Breast epithelium (tissue), 4 donors: ENCODE measurements at regions not wholly inside any gene's neighbourhood (a gene's known extent, or its start where the extent isn't known, plus 50 kb on each side); places are given as distances from the start of the nearest gene placed in this dataset.

Experiments
- DNase-seq, 2 donors: peaks; one replicate each; pipeline ENCODE4 v3.0.0-alpha.2; 2019; ENCODE audit warnings: low spot score in 2 of 2
- H3K27ac ChIP-seq, 2 donors: fragments of 200-600 bp; sonication (generic) in 1 of 2; one replicate each; pipeline ENCODE4 v1.5.1; 2016 to 2019; ENCODE audit warnings: mild to moderate bottlenecking in 1 of 2
- H3K27me3 ChIP-seq, 2 donors: fragments of 200-600 bp; sonication (generic) in 1 of 2; one replicate each; pipeline versions ENCODE4 v1.5.1 to v1.6.0; 2017 to 2019; ENCODE audit warnings: control low read depth in 1 of 2, mild to moderate bottlenecking in 1 of 2
- H3K36me3 ChIP-seq: fragments of 200-600 bp; one replicate; pipeline ENCODE4 v1.5.1; 2019
- H3K4me1 ChIP-seq, 2 donors: fragments of 200-600 bp; sonication (generic); one replicate each; pipeline ENCODE4 v1.5.1; 2016 to 2019; ENCODE audit warnings: control low read depth in 1 of 2
- H3K4me3 ChIP-seq, 3 donors: fragments of 200-600 bp; sonication (generic); 1 replicate in 2 of 3; 2 replicates in 1 of 3; pipeline ENCODE4 v1.5.1; 2016 to 2019; ENCODE audit warnings: mild to moderate bottlenecking in 3 of 3, moderate library complexity in 2 of 3
- H3K9me3 ChIP-seq, 2 donors: fragments of 200-600 bp; sonication (generic) in 1 of 2; one replicate each; pipeline ENCODE4 v1.5.1; 2016 to 2019; ENCODE audit warnings: control low read depth in 1 of 2
- POLR2A ChIP-seq: fragments of 450-650 bp; IDR thresholded peaks from one replicate; pipeline ENCODE4 v1.6.1; 2016; ENCODE audit warnings: antibody characterized with exemption, mild to moderate bottlenecking, moderate library complexity
- POLR2AphosphoS5 ChIP-seq, 3 donors: sonication (generic); formaldehyde crosslinking; IDR thresholded peaks; one replicate each; pipeline ENCODE4 v1.6.1; 2017; ENCODE audit warnings: antibody characterized with exemption in 3 of 3
- intact Hi-C: fragments of 100-400 bp; cut with DNase I; formaldehyde crosslinking; loops from one replicate; pipeline ENCODE4 v1.15.1; 2023; ENCODE audit warnings: low total_unique reads
- TF ChIP-seq, protein P1 (sequence below), 3 donors: fragments of 450-650 bp; IDR thresholded peaks; one replicate each; pipeline ENCODE4 v1.5.1; 2016 to 2017; ENCODE audit warnings: antibody characterized with exemption in 3 of 3, mild to moderate bottlenecking in 3 of 3, moderate library complexity in 3 of 3

DNA sequence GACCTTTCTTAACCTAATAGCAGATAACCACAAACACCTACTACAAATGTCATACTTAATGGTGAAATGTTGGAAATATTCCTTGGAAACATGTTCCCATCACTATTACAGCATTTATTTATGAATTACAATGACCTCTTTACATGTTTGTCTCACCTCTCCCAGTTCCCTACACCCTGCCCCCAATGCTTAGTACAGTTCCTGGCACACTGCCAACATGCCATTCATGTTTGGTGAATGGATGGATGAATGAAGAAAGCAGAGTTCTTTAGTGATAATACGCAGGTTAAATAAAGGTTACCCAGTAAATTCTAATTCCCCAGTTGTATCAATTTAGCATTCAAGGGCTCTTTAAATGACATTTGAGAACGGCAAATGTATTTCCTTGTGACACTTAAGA lies 259.9 kb upstream of the ATP11B start:
- no peaks in the 10 kb centered on the region for H3K9me3 ChIP-seq
- no peak for DNase-seq
- H3K4me1 ChIP-seq: no peaks in the 10 kb centered on the region
- intact Hi-C loops: no loop called here
- no peak overlapping the region for H3K27ac ChIP-seq
- TF ChIP-seq POLR2A (no peak), POLR2AphosphoS5 (IDR thresholded peaks at IDR 0.05) (no peak)
- TF ChIP-seq, protein P1, sequence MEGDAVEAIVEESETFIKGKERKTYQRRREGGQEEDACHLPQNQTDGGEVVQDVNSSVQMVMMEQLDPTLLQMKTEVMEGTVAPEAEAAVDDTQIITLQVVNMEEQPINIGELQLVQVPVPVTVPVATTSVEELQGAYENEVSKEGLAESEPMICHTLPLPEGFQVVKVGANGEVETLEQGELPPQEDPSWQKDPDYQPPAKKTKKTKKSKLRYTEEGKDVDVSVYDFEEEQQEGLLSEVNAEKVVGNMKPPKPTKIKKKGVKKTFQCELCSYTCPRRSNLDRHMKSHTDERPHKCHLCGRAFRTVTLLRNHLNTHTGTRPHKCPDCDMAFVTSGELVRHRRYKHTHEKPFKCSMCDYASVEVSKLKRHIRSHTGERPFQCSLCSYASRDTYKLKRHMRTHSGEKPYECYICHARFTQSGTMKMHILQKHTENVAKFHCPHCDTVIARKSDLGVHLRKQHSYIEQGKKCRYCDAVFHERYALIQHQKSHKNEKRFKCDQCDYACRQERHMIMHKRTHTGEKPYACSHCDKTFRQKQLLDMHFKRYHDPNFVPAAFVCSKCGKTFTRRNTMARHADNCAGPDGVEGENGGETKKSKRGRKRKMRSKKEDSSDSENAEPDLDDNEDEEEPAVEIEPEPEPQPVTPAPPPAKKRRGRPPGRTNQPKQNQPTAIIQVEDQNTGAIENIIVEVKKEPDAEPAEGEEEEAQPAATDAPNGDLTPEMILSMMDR (IDR thresholded peaks at IDR 0.05): no peak
- H3K27me3 ChIP-seq: no peaks in the 10 kb centered on the region
- H3K4me3 ChIP-seq: no peak overlapping the region
- H3K36me3 ChIP-seq: no peaks in the 10 kb centered on the region

GRCh38 chr3:182544542-182544941 lies 248.8 kb upstream of the ATP11B start:
- DNase-seq: no peak
- no peak overlapping the region for H3K27ac ChIP-seq
- no peak for TF ChIP-seq POLR2AphosphoS5 (IDR thresholded peaks at IDR 0.05)
- TF ChIP-seq POLR2A: no peak
- TF ChIP-seq, protein P1 (IDR thresholded peaks at IDR 0.05): no peak
- no peaks in the 10 kb centered on the region for H3K4me1 ChIP-seq
- H3K9me3 ChIP-seq: no peaks in the 10 kb centered on the region
- H3K27me3 ChIP-seq: no peaks in the 10 kb centered on the region
- H3K4me3 ChIP-seq: no peak overlapping the region
- intact Hi-C loops: no loop called here
- no peaks in the 10 kb centered on the region for H3K36me3 ChIP-seq

DNA sequence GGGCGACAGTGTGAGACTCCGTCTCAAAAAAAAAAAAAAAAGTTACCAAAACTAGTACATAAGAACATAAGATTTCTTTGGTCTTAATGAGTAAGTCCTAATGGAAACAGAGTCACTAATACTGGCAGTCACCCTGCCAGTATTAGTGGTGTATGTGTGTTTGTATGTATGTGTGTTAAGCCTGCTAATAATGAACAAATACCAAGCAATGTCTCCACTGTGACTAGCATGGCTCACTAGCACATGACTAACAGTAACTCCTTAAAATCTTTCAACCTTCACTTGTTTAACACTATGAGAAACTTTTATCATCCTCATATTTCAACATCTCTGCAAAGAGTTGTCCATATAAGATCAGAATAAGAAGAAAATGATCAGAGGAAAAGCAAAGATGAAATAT lies 231.0 kb upstream of the ATP11B start:
- no peaks in the 10 kb centered on the region for H3K27me3 ChIP-seq
- H3K4me3 ChIP-seq: no peak overlapping the region
- DNase-seq: no peak
- intact Hi-C loops: no loop called here
- H3K4me1 ChIP-seq: no peaks in the 10 kb centered on the region
- no peaks in the 10 kb centered on the region for H3K36me3 ChIP-seq
- TF ChIP-seq POLR2AphosphoS5 (IDR thresholded peaks at IDR 0.05): no peak
- no peak for TF ChIP-seq POLR2A
- TF ChIP-seq, protein P1 (IDR thresholded peaks at IDR 0.05): no peak
- H3K27ac ChIP-seq: no peak overlapping the region
- peaks cover 0 to 16% of the 10 kb centered on the region in 2 donors for H3K9me3 ChIP-seq

DNA sequence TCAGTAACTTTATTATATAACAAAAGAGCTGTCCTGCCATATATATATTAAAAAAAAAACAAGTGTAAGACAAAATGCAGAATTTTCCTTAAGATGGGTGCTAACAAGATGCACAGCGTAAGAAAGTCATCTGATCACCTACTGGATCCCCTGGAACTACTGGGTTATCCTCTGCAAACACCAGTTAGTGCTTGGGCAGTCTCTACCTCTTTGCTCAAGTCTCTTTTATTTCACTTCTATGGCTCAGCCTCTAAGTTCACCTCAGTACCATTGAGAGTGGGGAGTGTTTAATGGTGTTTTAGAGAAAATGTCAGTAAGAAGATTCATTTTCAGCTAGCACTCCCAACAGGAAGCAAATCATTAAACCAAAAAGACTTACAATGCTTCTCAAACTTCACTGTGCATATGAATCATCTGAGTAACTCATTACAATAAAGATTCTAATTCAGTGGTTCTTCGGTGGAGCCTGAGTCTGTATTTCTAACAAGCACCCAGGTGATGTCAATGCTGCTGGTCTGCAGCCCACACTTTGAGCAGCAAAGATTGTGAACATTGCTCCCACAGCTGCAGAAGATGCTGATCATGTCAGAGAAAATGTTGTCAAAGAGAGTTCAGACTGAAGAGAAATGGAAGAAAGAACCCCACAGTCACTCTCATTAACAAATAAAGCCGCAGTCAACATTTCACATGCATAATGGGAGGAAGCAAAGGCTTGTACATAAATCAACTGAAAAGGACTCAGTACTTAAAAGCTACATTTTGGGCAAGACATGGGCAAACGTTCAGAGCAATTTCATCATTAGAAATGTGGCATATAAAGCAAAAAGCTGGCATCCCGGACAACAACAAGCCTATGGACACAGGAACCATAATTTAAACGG lies 227.1 kb upstream of the ATP11B start:
- Histone ChIP-seq H3K27me3 (no peaks in the 10 kb centered on the region), H3K4me3 (no peak overlapping the region), H3K36me3 (no peaks in the 10 kb centered on the region), H3K27ac (no peak overlapping the region), H3K9me3 (no peaks in the 10 kb centered on the region), H3K4me1 (no peaks in the 10 kb centered on the region)
- no peak for TF ChIP-seq POLR2AphosphoS5 (IDR thresholded peaks at IDR 0.05)
- TF ChIP-seq POLR2A: no peak
- TF ChIP-seq, protein P1 (IDR thresholded peaks at IDR 0.05): no peak
- DNase-seq: no peak
- intact Hi-C loops: no loop called here

DNA sequence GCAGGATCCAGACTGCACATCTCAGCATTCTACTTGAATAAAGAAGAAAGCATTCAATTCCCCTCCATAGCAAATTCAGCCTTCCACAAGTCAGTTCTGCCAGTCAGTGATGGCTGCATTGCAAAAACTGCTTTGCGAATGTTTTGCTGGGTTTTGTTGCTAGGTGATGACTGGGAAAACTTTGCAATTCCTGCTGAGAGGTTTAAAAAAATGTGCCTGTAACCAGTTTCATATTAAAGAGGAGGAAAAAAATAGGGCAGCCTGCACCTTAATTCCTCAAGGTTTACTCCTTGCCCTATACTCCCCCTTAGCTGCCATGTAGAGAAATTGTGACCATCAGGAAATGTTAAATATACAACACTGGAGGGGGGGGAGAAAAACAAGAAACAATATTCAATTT lies 225.6 kb upstream of the ATP11B start:
- peaks cover 0 to 2% of the 10 kb centered on the region in 2 donors for H3K9me3 ChIP-seq
- TF ChIP-seq POLR2AphosphoS5 (IDR thresholded peaks at IDR 0.05) (no peak), POLR2A (no peak)
- no peak overlapping the region for H3K4me3 ChIP-seq
- H3K4me1 ChIP-seq: no peaks in the 10 kb centered on the region
- DNase-seq: no peak
- no peaks in the 10 kb centered on the region for H3K36me3 ChIP-seq
- no peaks in the 10 kb centered on the region for H3K27me3 ChIP-seq
- no peak overlapping the region for H3K27ac ChIP-seq
- intact Hi-C loops: no loop called here
